HG03342 (cell line): ENCODE measurements at regions not wholly inside any gene's neighbourhood (a gene's known extent, or its start where the extent isn't known, plus 50 kb on each side); places are given as distances from the start of the nearest gene placed in this dataset.
"Not testable (repeated sequence)": the region's sequence is repeated elsewhere in the genome, so short reads cannot be mapped to it uniquely, and the experiment has no call there.

Experiments used
- ATAC-seq: cut with Tn5 transposase; IDR thresholded peaks from one replicate; pipeline ENCODE4 v1.9.1; 2021; ENCODE audit warnings: mild to moderate bottlenecking, moderate library complexity; ENCODE audit not compliant: unreplicated experiment

DNA sequence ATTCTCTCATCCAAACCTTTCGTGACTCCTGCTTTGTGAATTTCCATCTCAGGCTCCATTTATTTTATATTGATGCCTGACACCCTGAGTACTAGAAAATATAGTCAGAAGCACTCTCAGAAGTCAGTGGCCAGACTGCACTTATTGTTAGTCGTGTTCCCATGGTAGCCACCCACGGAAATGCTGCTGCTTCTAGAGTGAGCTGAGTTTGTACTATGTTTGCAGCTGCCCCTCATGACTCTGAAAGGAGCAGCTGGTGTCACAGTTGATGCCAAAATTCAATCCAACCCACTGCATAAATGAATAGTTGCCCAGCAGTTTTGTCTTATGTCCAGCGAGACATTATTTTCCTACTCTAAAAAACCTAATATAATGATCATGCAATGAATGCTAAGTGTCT lies 265.2 kb upstream of the SPHKAP start:
- no peak for ATAC-seq

DNA sequence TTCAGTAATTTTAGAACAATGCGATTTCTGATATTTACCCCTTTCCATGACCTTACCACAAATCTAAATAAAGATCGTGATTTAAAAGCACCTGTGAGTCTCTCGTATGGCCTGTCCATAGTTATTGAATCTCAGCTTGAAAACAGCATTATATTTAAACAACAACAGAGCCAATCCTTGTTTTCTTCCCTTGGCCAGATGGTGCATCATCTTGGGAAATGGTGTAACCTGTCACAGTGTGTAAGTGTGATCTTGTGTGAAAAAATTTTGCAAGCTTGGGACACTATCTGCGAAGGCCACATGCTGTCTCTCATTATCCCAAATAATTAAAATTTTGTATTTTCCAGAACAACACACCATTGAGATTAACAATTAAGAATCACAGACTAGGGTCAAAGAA lies 262.7 kb upstream of the SPHKAP start:
- ATAC-seq, result no peak

DNA sequence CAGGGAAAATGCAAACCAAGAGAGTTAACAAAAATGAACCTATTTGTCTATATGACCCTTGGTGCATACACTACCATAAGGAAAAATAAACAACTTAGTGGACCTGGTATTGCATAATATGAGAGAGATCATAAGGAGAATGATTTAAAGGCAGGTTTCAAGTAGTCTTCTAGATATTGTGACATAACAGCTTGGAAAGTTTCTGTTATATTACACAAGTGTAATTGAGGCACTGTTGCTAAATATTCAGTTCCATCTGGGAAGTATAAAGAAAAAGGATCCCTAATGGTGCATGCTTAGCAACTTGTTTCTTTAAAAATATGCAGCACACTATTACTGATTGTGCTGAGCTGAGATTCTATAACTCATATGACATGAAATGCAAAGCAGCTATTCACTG lies 252.2 kb upstream of the SPHKAP start:
- no peak for ATAC-seq

DNA sequence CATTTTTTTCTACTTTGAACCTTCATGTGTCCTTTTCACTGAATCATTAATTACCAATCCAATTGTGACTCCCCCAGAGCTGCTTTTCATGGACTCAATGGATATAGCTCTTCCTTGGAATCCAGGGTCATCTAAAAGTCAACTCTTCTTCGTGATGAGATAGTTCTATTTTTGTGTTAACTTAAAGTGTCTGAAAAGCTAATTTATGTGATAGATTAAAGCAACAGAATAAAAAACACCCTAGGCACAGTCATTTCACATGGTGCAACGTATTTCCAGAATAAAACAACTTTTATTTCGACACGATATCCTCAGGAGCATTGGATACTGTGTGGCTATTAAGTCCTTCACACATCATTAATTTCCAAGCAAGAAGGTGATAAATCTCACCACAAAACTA lies 250.6 kb upstream of the SPHKAP start:
- ATAC-seq, result no peak

- no peak for ATAC-seq
Measured at GRCh38 chr2:228430986-228431385, 249.5 kb upstream of the SPHKAP start.

DNA sequence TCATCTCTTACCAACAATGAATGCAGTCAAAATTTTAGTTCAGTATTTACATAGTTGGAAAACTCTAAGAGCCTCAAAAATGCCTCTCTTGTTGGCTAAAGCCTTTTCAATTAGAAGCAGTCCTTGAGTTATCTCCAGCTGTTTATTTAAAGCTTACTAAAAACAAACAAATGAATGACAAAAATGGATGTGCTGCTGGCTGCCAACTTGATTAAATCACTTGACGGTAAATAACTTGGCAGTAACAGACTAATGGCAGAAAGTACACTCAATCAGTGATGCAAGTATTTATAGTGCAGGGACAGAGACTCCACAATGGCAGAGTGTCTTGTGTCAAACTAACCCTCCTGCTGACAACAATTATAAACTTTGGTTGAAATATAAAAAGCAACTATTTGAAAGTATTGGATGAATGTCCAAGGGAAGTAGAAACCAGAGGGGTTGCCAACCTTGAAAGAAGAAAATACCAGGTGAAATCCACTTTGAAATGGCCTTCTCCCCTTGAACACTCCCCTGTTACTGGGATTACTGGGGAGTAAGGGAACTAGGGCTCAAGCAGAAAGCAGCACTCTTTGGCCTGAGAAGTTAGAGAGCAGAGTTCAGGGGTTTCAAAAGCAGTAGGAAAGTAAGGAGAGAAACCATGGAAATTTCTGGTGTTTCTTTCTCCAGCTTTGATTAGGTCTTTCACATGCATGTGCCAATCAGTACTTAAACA lies 245.2 kb upstream of the SPHKAP start:
- ATAC-seq, result no peak

GRCh38 chr2:228425411-228426060 lies 244.0 kb upstream of the SPHKAP start:
- ATAC-seq, result not testable (repeated sequence)

- no peak for ATAC-seq
Measured at GRCh38 chr2:228417956-228418355, 236.5 kb upstream of the SPHKAP start.

- ATAC-seq, result no peak
Measured at GRCh38 chr2:228417526-228417925, 236.0 kb upstream of the SPHKAP start.

DNA sequence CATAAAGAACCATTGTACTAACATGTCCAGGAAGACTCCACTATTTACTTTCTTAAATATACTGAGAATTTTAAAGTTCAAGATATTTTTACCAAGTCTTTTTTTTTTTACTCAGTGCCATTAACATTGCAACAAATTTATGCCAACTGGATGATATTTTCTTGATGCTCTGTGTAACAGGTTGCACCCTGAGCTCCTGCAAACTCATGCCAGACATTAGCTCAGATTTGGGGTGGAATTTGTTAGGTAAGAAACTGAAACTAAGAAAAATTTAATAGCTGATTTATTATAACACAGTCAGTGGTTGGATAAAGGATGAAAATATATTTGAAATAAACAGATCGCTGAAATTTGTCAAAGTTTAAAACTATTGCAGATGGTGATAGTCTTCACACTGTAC lies 228.6 kb upstream of the SPHKAP start:
- no peak for ATAC-seq

GRCh38 chr2:228409493-228409892 lies 228.0 kb upstream of the SPHKAP start:
- ATAC-seq, result no peak

GRCh38 chr2:228408529-228409227 lies 227.2 kb upstream of the SPHKAP start:
- ATAC-seq, result no peak

DNA sequence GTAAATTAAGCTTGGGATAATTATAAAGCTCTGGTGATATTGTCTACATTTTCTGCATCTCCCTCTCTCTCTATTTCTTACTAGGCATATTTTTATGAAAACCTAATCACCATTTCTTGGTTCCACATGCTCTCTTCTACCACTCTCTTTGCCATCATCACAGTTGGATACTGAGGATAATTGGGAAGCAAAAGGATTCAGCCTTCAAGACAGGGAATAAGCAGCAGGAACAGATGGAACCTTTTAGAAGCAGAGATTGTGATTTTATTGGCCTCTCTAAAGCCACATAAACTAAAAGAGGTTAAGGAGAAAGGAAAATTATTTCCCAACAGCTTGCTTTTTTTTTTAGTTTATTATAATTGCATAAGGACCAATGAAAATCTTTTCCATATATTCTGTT lies 226.3 kb upstream of the SPHKAP start:
- no peak for ATAC-seq

- peak; percentile 78 for ATAC-seq
Measured at GRCh38 chr2:228401065-228401912, 219.8 kb upstream of the SPHKAP start.

- ATAC-seq, result no peak
Measured at GRCh38 chr2:228387776-228388175, 206.3 kb upstream of the SPHKAP start.

- ATAC-seq, result no peak
Measured at GRCh38 chr2:228378696-228379425, 197.4 kb upstream of the SPHKAP start.

DNA sequence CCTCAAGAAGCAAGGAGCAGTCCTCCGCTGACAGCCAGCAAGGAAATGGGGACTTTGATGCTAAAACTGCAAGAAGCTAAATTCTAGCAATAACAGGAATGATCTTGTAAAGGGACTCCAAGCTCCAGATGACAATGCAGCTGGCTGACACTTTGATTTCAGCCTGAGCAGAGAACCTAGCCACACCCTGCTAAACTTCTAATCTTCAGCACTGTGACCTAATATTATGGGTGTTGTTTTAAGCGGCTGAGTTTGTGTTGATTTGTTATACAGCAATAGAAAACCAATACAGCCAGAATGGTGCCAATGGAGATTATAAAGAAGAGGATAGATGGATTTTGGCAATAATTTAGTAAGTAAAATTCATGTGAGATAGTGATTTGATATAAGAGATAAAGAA lies 196.7 kb upstream of the SPHKAP start:
- ATAC-seq, result no peak

GRCh38 chr2:228377533-228377932 lies 196.0 kb upstream of the SPHKAP start:
- no peak for ATAC-seq

DNA sequence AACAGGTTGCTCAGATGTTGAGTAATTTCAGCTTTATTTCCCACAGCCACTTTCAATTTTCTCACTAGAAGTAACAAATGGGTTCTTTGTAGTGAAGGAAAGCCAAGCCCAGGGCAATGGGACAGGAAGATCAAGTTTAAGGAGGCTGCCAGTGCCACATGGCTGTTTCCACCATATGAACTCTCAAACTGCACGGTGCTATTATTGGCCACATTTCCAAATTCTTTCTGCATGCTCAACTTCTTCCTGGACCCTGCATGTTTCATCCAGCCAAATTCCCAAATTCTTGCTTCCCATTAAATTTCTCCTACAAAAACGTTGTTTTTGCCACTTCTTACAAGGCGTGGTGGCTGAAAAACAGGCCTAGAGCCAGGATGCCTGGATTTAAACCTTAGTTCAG lies 193.3 kb upstream of the SPHKAP start:
- no peak for ATAC-seq

DNA sequence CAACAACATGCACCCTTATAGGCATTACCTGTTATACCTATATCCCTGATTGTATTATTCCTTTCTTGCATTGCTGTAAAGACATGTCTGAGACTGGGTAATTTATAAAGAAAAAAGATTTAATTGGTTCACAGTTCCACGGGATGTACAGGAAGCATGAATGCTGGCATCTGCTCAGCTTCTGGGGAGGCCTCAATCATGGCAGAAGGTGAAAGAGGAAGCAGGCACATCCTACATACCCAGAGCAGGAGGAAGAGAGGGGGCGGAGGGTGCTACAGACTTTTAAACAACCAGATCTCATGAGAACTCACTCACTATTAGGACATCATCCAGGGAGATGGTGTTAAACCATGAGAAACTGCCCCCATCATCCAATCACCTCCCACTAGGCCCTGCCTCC lies 191.7 kb upstream of the SPHKAP start:
- ATAC-seq, result no peak

GRCh38 chr2:228372212-228372611 lies 190.7 kb upstream of the SPHKAP start:
- ATAC-seq, result no peak
